Parathyroid adenoma (tissue), 2 donors: ENCODE measurements at regions not wholly inside any gene's neighbourhood (a gene's known extent, or its start where the extent isn't known, plus 50 kb on each side); places are given as distances from the start of the nearest gene placed in this dataset.

Experiments
- H2AFZ ChIP-seq: fragments of 300-600 bp; sonication (generic); one replicate; pipeline ENCODE4 v1.7.0; 2017; ENCODE audit warnings: antibody characterized with exemption, mild to moderate bottlenecking
- H3K27ac ChIP-seq: fragments of 300-600 bp; sonication (generic); one replicate; pipeline ENCODE4 v1.7.0; 2017
- H3K27me3 ChIP-seq: fragments of 300-600 bp; sonication (generic); one replicate; pipeline ENCODE4 v1.7.0; 2017; ENCODE audit warnings: low read length; ENCODE audit not compliant: control insufficient read depth, insufficient read depth
- H3K36me3 ChIP-seq: fragments of 300-600 bp; sonication (generic); one replicate; pipeline ENCODE4 v1.7.0; 2017; ENCODE audit warnings: low read length; ENCODE audit not compliant: control insufficient read depth, insufficient read depth
- H3K4me1 ChIP-seq: fragments of 300-600 bp; sonication (generic); one replicate; pipeline ENCODE4 v1.7.0; 2017; ENCODE audit warnings: control low read depth
- H3K4me2 ChIP-seq: fragments of 300-600 bp; sonication (generic); one replicate; pipeline ENCODE4 v1.7.0; 2017; ENCODE audit warnings: low read length
- H3K4me3 ChIP-seq: fragments of 300-600 bp; sonication (generic); one replicate; pipeline ENCODE4 v1.7.0; 2017; ENCODE audit warnings: low read depth, low read length
- H3K79me2 ChIP-seq: fragments of 300-600 bp; sonication (generic); one replicate; pipeline ENCODE4 v1.7.0; 2017; ENCODE audit warnings: control low read depth
- H3K9ac ChIP-seq: fragments of 300-600 bp; sonication (generic); one replicate; pipeline ENCODE4 v1.7.0; 2017; ENCODE audit warnings: mild to moderate bottlenecking
- H3K9me3 ChIP-seq: fragments of 300-600 bp; sonication (generic); one replicate; pipeline ENCODE4 v1.7.0; 2017; ENCODE audit warnings: low read length; ENCODE audit not compliant: control insufficient read depth
- TF ChIP-seq, protein P1 (sequence below): fragments of 300-600 bp; sonication (generic); IDR thresholded peaks from one replicate; pipeline ENCODE4 v1.7.0; 2017; ENCODE audit warnings: antibody characterized with exemption, mild to moderate bottlenecking
- donor health status: primary hyperparathyroidism.

DNA sequence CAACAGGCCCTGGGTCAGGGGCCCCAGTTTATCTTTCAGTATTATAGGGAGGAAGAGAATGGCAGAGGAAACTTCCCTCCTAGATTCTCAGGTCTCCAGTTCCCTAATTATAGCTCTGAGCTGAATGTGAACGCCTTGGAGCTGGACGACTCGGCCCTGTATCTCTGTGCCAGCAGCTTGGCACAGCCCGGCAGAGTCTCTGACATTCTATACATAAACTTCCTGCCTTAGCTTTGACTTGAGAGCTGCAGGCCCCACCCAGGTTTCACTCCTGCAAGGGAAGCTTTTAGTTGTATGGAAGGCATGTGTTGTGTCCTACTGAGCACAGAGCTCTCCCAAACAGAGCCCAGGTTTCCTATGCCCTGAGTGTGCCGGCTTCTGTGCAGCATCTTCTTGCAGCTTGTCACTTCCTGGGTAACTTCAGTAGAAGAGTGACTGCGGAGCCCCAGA, 205.6 kb upstream of the PRSS58 start:
- no peak overlapping the region for H3K27ac ChIP-seq
- peaks cover 11% of the 10 kb centered on the region for H3K4me1 ChIP-seq
- no peak overlapping the region for H3K4me3 ChIP-seq

DNA sequence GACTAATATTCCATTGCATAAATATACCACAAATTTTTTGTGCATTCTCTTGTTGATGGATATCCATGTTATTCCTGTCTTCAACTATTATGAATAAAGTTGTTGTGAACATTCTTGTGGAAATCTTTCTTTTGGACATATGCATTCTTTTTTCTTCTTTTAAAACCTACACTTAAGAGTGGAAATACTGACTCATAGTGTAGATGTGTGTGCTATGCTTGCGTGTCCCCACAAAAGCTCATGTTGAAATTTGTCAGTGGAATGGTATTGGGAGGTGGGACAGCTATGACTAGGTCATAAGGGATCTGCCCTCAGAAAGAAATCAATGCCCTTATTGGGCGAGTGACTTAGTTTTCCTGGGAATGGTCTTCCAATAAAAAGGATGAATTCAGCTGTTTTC, 203.6 kb upstream of the PRSS58 start:
- Histone ChIP-seq H3K27ac (no peak overlapping the region), H3K4me1 (peaks cover 11% of the 10 kb centered on the region), H3K9me3 (no peaks in the 10 kb centered on the region), H2AFZ (no peak overlapping the region), H3K9ac (no peak overlapping the region), H3K79me2 (no peaks in the 10 kb centered on the region), H3K27me3 (no peaks in the 10 kb centered on the region), H3K36me3 (no peaks in the 10 kb centered on the region), H3K4me2 (no peak overlapping the region), H3K4me3 (no peak overlapping the region)
- TF ChIP-seq, protein P1, sequence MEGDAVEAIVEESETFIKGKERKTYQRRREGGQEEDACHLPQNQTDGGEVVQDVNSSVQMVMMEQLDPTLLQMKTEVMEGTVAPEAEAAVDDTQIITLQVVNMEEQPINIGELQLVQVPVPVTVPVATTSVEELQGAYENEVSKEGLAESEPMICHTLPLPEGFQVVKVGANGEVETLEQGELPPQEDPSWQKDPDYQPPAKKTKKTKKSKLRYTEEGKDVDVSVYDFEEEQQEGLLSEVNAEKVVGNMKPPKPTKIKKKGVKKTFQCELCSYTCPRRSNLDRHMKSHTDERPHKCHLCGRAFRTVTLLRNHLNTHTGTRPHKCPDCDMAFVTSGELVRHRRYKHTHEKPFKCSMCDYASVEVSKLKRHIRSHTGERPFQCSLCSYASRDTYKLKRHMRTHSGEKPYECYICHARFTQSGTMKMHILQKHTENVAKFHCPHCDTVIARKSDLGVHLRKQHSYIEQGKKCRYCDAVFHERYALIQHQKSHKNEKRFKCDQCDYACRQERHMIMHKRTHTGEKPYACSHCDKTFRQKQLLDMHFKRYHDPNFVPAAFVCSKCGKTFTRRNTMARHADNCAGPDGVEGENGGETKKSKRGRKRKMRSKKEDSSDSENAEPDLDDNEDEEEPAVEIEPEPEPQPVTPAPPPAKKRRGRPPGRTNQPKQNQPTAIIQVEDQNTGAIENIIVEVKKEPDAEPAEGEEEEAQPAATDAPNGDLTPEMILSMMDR = no peak

More for the DNA sequence above, 205.6 kb upstream of the PRSS58 start:
- TF ChIP-seq, protein P1 = no peak
- no peaks in the 10 kb centered on the region for H3K79me2 ChIP-seq
- H3K27me3 ChIP-seq = no peaks in the 10 kb centered on the region
- no peak overlapping the region for H3K9ac ChIP-seq
- peak overlapping the region; percentile 64 for H2AFZ ChIP-seq
- no peaks in the 10 kb centered on the region for H3K9me3 ChIP-seq
- H3K4me2 ChIP-seq = no peak overlapping the region
- no peaks in the 10 kb centered on the region for H3K36me3 ChIP-seq

DNA sequence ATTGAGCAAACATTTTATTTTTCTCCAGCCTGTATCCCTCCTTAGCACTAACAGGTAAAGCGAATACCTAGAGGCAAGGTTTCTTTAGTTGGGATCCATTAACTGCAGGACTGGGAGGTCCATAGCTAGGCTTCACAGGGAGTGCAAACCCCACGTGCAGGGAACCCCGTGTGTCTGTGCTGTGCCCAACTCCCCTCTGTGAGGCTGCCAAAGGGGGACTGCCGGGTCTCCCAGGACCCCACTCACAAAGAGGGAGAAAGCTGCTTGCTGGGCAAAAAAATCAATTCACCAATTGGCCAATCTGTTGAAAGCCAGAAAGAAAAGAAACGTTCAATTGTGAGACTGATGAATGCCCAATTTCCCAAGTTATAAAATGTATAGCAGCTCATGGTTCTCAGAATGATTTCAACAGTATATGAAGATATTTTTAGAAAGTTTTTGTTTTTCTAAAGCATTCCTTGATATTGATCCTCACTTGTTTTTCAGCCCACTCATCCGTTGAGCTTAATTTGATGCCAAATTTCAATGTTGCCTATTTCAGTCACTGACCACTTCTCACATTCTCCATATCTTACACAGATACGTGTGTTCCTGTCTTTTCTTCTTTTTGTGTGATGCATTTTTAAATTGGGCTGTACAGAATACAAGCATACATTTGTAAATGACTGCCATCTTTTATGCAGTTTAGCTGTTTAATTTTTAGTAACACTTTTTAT, 202.7 kb upstream of the PRSS58 start:
- Histone ChIP-seq H3K36me3 (no peaks in the 10 kb centered on the region), H3K4me1 (peaks cover 11% of the 10 kb centered on the region), H3K4me2 (no peak overlapping the region), H2AFZ (no peak overlapping the region), H3K27me3 (no peaks in the 10 kb centered on the region), H3K9me3 (no peaks in the 10 kb centered on the region), H3K4me3 (no peak overlapping the region), H3K79me2 (no peaks in the 10 kb centered on the region), H3K27ac (peak overlapping the region; percentile 77), H3K9ac (no peak overlapping the region)
- TF ChIP-seq, protein P1 = no peak

DNA sequence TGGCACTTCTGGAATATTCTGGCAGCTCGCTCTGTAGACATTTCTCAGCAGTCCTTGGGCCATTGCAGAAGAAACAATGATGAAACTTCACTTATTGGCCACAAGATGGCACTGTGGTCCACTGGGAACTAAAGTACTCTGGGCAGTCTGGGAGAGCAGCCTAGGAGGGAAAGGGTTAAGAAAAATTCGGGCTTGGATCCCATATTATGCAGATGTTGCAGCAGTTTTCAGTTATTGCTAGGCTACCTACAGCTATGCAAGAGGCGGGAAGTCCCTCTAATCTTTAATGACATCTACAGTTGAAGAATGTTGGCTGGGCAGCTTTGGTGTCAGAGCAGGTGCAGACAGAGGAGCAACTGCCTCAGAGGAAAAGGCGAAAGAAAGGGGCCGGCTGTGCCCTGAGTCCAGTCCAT, 201.7 kb upstream of the PRSS58 start:
- no peak overlapping the region for H3K4me3 ChIP-seq
- H2AFZ ChIP-seq = peak overlapping the region; percentile 10
- no peaks in the 10 kb centered on the region for H3K79me2 ChIP-seq
- no peaks in the 10 kb centered on the region for H3K27me3 ChIP-seq
- TF ChIP-seq, protein P1 = peak; percentile 86
- H3K4me2 ChIP-seq = peak overlapping the region; percentile 14
- H3K9ac ChIP-seq = no peak overlapping the region
- H3K9me3 ChIP-seq = no peaks in the 10 kb centered on the region
- no peaks in the 10 kb centered on the region for H3K36me3 ChIP-seq
- peak overlapping the region; percentile 77 for H3K27ac ChIP-seq
- H3K4me1 ChIP-seq = peaks cover 11% of the 10 kb centered on the region
